ENCODE measurements at regions not wholly inside any gene's neighbourhood (a gene's known extent, or its start where the extent isn't known, plus 50 kb on each side); places are given as distances from the start of the nearest gene placed in this dataset.

DNA sequence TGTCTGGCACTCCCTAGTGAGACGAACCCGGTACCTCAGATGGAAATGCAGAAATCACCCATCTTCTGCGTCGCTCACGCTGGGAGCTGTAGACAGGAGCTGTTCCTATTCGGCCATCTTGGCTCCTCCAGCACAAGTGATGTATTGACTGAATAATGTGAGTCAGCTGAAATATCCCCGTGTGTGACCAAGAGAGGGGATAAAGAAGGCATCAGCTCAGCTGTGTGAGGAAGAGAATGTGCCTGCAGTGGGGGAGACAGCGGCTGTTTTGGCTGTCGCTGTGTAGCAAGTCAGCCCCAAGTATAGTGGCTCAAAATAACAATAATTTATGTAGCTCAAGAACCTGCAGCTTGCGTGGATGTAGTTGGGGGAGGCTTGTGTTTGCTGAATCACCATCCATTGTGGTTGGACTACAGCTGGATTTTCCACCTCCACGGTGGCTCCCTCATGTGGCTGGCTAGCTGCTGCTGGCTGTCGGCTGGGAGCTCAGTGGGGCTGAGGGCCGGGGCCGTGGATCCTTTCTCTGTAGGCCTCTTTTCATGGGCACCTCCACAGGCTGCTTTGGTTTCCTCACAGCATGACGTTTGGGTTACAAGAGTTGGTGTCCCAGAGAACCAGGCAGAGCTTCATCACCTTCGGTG, 434.5 kb downstream of the CCSER2 start:
- H3K4me3 ChIP-seq (ENCODE audit: low read depth, low read length) = no peak overlapping the region
- TF ChIP-seq, protein P1, sequence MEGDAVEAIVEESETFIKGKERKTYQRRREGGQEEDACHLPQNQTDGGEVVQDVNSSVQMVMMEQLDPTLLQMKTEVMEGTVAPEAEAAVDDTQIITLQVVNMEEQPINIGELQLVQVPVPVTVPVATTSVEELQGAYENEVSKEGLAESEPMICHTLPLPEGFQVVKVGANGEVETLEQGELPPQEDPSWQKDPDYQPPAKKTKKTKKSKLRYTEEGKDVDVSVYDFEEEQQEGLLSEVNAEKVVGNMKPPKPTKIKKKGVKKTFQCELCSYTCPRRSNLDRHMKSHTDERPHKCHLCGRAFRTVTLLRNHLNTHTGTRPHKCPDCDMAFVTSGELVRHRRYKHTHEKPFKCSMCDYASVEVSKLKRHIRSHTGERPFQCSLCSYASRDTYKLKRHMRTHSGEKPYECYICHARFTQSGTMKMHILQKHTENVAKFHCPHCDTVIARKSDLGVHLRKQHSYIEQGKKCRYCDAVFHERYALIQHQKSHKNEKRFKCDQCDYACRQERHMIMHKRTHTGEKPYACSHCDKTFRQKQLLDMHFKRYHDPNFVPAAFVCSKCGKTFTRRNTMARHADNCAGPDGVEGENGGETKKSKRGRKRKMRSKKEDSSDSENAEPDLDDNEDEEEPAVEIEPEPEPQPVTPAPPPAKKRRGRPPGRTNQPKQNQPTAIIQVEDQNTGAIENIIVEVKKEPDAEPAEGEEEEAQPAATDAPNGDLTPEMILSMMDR (IDR thresholded peaks at IDR 0.05; ENCODE audit: low read depth, low read length) = no peak
- TF ChIP-seq MYC (IDR thresholded peaks at IDR 0.05; ENCODE audit: low read depth, low read length) (no peak), POLR2A (IDR thresholded peaks at IDR 0.05; ENCODE audit: extremely low read depth, insufficient read length) (no peak)
- TF ChIP-seq, protein P2, sequence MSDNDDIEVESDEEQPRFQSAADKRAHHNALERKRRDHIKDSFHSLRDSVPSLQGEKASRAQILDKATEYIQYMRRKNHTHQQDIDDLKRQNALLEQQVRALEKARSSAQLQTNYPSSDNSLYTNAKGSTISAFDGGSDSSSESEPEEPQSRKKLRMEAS (IDR thresholded peaks at IDR 0.05; ENCODE audit: low read depth, low read length) = no peak
- no peak for DNase-seq (ENCODE audit: low read depth)

DNA sequence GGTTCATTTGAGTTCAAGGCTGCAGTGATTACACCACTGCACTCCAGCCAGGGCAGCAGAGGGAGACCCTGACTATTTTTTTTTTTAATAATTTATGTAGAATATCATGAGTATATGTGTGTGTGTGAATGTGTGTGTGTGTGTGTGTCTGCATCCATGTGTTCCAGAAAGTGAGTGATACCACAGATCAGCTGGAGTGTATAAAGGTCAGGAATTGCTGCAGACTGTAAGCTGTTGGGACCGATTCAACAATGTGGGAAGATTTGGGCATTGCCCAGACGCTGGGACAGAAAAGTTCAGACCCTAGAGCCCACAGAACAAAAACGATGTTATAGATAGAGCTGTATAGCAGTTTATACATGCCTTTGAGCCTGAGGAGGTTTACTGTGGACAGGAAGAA, 435.6 kb downstream of the CCSER2 start:
- TF ChIP-seq MYC (IDR thresholded peaks at IDR 0.05; ENCODE audit: low read depth, low read length) = no peak
- no peak for TF ChIP-seq POLR2A (IDR thresholded peaks at IDR 0.05; ENCODE audit: extremely low read depth, insufficient read length)
- TF ChIP-seq, protein P1 (IDR thresholded peaks at IDR 0.05; ENCODE audit: low read depth, low read length) = no peak
- TF ChIP-seq, protein P2 (IDR thresholded peaks at IDR 0.05; ENCODE audit: low read depth, low read length) = no peak
- DNase-seq (ENCODE audit: low read depth) = no peak

DNA sequence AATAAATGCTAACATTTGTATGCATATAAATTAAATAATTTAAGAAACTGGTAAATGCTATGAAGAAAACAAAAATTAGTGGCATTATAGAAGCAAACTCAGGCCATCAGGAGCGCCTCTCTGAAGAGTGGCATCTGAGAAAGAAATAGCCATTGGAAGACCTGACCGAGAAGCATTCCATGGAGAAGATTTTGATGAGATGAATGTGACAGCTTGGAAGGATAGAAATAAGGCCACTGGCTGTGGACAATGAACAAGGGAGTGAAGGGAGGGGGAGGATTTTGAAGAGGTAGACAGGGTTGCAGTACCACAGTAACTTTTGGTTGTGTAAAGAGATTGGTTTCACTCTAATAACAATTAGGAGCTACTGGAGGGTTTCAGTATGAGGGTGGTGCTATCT, 436.7 kb downstream of the CCSER2 start:
- DNase-seq (ENCODE audit: low read depth) = no peak
- no peak overlapping the region for H3K4me3 ChIP-seq (ENCODE audit: low read depth, low read length)
- TF ChIP-seq, protein P2 (IDR thresholded peaks at IDR 0.05; ENCODE audit: low read depth, low read length) = no peak
- TF ChIP-seq POLR2A (IDR thresholded peaks at IDR 0.05; ENCODE audit: extremely low read depth, insufficient read length) (no peak), MYC (IDR thresholded peaks at IDR 0.05; ENCODE audit: low read depth, low read length) (no peak)
- TF ChIP-seq, protein P1 (IDR thresholded peaks at IDR 0.05; ENCODE audit: low read depth, low read length) = no peak

More for the DNA sequence above, 435.6 kb downstream of the CCSER2 start:
- H3K4me3 ChIP-seq (ENCODE audit: low read depth, low read length) = no peak overlapping the region

DNA sequence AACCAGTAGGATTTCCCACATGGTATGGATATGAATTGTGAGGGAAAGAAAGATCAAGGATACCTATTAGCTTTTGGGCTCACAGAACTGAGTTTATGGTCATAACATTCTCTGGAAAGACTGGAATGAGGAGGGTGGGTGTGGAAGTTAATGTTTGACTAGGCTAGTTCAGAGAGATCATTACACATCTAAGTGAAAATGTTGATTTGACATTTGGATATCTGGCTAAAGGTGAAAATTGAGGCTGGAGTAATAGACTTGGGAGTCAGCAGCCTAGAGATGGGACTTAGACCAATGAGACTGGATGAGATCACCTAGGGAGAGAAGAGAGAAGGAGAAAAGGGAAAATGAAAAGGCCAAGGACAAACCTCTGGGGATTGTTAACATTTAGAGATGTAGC, 437.3 kb downstream of the CCSER2 start:
- no peak for DNase-seq (ENCODE audit: low read depth)
- no peak overlapping the region for H3K4me3 ChIP-seq (ENCODE audit: low read depth, low read length)
- TF ChIP-seq, protein P1 (IDR thresholded peaks at IDR 0.05; ENCODE audit: low read depth, low read length) = no peak
- TF ChIP-seq MYC (IDR thresholded peaks at IDR 0.05; ENCODE audit: low read depth, low read length) = no peak
- TF ChIP-seq, protein P2 (IDR thresholded peaks at IDR 0.05; ENCODE audit: low read depth, low read length) = no peak

DNA sequence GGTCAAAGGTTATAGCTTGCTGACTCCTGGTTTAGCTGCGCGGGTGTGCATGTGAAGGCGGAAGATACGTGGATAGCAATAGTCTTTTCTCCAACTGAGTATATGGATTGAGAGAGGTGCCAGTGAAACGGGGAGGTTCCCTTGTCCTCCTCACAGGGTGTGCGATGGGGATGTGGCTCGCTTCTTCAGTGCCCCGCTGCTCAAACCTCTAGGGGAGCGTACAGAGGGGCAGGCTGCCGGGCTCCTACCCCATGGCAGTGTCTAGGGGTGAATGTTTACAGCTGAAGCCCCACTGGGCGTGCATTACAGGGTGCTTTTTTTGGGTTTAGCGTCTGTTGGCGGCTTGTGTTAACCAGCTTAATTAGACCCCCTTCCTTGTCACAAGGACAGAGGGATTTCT, 438.5 kb downstream of the CCSER2 start:
- no peak for TF ChIP-seq MYC (IDR thresholded peaks at IDR 0.05; ENCODE audit: low read depth, low read length)
- TF ChIP-seq, protein P2 (IDR thresholded peaks at IDR 0.05; ENCODE audit: low read depth, low read length) = no peak
- TF ChIP-seq, protein P1 (IDR thresholded peaks at IDR 0.05; ENCODE audit: low read depth, low read length) = no peak
- TF ChIP-seq POLR2A (IDR thresholded peaks at IDR 0.05; ENCODE audit: extremely low read depth, insufficient read length) = no peak
- no peak for DNase-seq (ENCODE audit: low read depth)
- no peak overlapping the region for H3K4me3 ChIP-seq (ENCODE audit: low read depth, low read length)
